HS-5 (cell line): ENCODE measurements at regions not wholly inside any gene's neighbourhood (a gene's known extent, or its start where the extent isn't known, plus 50 kb on each side); places are given as distances from the start of the nearest gene placed in this dataset.

ENCODE experiments used
- DNase-seq: peaks from one replicate; pipeline ENCODE4 v3.0.0-alpha.2; 2012; ENCODE audit warnings: low read depth

- DNase-seq = no peak
Observed at GRCh38 chr3:177512945-177513814, 315.9 kb upstream of the TBL1XR1 start.

- no peak for DNase-seq
Observed at GRCh38 chr3:177513815-177514610, 316.7 kb upstream of the TBL1XR1 start.

GRCh38 chr3:177514611-177515499 is 317.6 kb upstream of the TBL1XR1 start:
- DNase-seq = no peak

- no peak for DNase-seq
Observed at GRCh38 chr3:177515786-177516157, 318.5 kb upstream of the TBL1XR1 start.

- DNase-seq = no peak
Observed at GRCh38 chr3:177516158-177517011, 319.1 kb upstream of the TBL1XR1 start.

- no peak for DNase-seq
Observed at GRCh38 chr3:177517906-177518305, 320.6 kb upstream of the TBL1XR1 start.

GRCh38 chr3:177519588-177519987 is 322.3 kb upstream of the TBL1XR1 start:
- DNase-seq = no peak

- no peak for DNase-seq
Observed at GRCh38 chr3:177521305-177521704, 324.0 kb upstream of the TBL1XR1 start.

- DNase-seq = no peak
Observed at GRCh38 chr3:177522051-177522450, 324.8 kb upstream of the TBL1XR1 start.

GRCh38 chr3:177523067-177523675 is 325.9 kb upstream of the TBL1XR1 start:
- DNase-seq = no peak

- no peak for DNase-seq
Observed at GRCh38 chr3:177523872-177524438, 326.7 kb upstream of the TBL1XR1 start.

- no peak for DNase-seq
Observed at GRCh38 chr3:177524742-177525141, 327.5 kb upstream of the TBL1XR1 start.

GRCh38 chr3:177525414-177525813 is 328.1 kb upstream of the TBL1XR1 start:
- DNase-seq = no peak

GRCh38 chr3:177525987-177526712 is 328.9 kb upstream of the TBL1XR1 start:
- DNase-seq = no peak

GRCh38 chr3:177527182-177527581 is 329.9 kb upstream of the TBL1XR1 start:
- DNase-seq = no peak

- DNase-seq = no peak
Observed at GRCh38 chr3:177528306-177529070, 331.2 kb upstream of the TBL1XR1 start.

- no peak for DNase-seq
Observed at GRCh38 chr3:177529071-177529550, 331.8 kb upstream of the TBL1XR1 start.

- no peak for DNase-seq
Observed at GRCh38 chr3:177529716-177530335, 332.5 kb upstream of the TBL1XR1 start.
